HG02970 (cell line): ENCODE measurements at regions not wholly inside any gene's neighbourhood (a gene's known extent, or its start where the extent isn't known, plus 50 kb on each side); places are given as distances from the start of the nearest gene placed in this dataset.

Experiments used
- ATAC-seq: cut with Tn5 transposase; IDR thresholded peaks from one replicate; pipeline ENCODE4 v1.9.1; 2021; ENCODE audit warnings: mild to moderate bottlenecking, moderate library complexity, moderate number of reproducible peaks; ENCODE audit not compliant: unreplicated experiment, low FRiP score

- ATAC-seq: no peak
These were observed 228.3 kb upstream of the SETBP1 start for GRCh38 chr18:44452346-44452745.

GRCh38 chr18:44453505-44453904 is 227.2 kb upstream of the SETBP1 start:
- ATAC-seq: no peak

GRCh38 chr18:44458777-44459176 is 221.9 kb upstream of the SETBP1 start:
- ATAC-seq: no peak

GRCh38 chr18:44464398-44465180 is 216.1 kb upstream of the SETBP1 start:
- ATAC-seq: no peak

GRCh38 chr18:44465381-44465841 is 215.3 kb upstream of the SETBP1 start:
- ATAC-seq: no peak

GRCh38 chr18:44466997-44467396 is 213.7 kb upstream of the SETBP1 start:
- no peak for ATAC-seq

- ATAC-seq: no peak
These were observed 213.0 kb upstream of the SETBP1 start for GRCh38 chr18:44467718-44468117.

- ATAC-seq: no peak
These were observed 207.2 kb upstream of the SETBP1 start for GRCh38 chr18:44473394-44474066.

- ATAC-seq: no peak
These were observed 206.6 kb upstream of the SETBP1 start for GRCh38 chr18:44474067-44474411.

- no peak for ATAC-seq
These were observed 206.1 kb upstream of the SETBP1 start for GRCh38 chr18:44474591-44474990.

- no peak for ATAC-seq
These were observed 197.9 kb upstream of the SETBP1 start for GRCh38 chr18:44482761-44483160.

GRCh38 chr18:44495151-44495550 is 185.5 kb upstream of the SETBP1 start:
- no peak for ATAC-seq

GRCh38 chr18:44497311-44497710 is 183.4 kb upstream of the SETBP1 start:
- ATAC-seq: no peak

- no peak for ATAC-seq
These were observed 182.8 kb upstream of the SETBP1 start for GRCh38 chr18:44497757-44498490.

- no peak for ATAC-seq
These were observed 179.7 kb upstream of the SETBP1 start for GRCh38 chr18:44500808-44501610.

GRCh38 chr18:44502221-44502620 is 178.5 kb upstream of the SETBP1 start:
- no peak for ATAC-seq

- ATAC-seq: no peak
These were observed 177.9 kb upstream of the SETBP1 start for GRCh38 chr18:44502790-44503189.

GRCh38 chr18:44503854-44504253 is 176.8 kb upstream of the SETBP1 start:
- ATAC-seq: no peak

- ATAC-seq: peak; percentile 51
These were observed 172.9 kb upstream of the SETBP1 start for GRCh38 chr18:44507729-44508325.

- ATAC-seq: no peak
These were observed 172.2 kb upstream of the SETBP1 start for GRCh38 chr18:44508474-44508873.
